HPDE6-E6E7 (cell line): ENCODE measurements at regions not wholly inside any gene's neighbourhood (a gene's known extent, or its start where the extent isn't known, plus 50 kb on each side); places are given as distances from the start of the nearest gene placed in this dataset.
"Not testable (repeated sequence)": the region's sequence is repeated elsewhere in the genome, so short reads cannot be mapped to it uniquely, and the experiment has no call there.

ENCODE experiments used
- DNase-seq: peaks from one replicate; pipeline ENCODE4 v3.0.0; 2011; ENCODE audit warnings: missing footprints; ENCODE audit errors: extremely low spot score

GRCh38 chr4:83781434-83781833, 245.5 kb downstream of the GPAT3 start:
- no peak for DNase-seq

DNA sequence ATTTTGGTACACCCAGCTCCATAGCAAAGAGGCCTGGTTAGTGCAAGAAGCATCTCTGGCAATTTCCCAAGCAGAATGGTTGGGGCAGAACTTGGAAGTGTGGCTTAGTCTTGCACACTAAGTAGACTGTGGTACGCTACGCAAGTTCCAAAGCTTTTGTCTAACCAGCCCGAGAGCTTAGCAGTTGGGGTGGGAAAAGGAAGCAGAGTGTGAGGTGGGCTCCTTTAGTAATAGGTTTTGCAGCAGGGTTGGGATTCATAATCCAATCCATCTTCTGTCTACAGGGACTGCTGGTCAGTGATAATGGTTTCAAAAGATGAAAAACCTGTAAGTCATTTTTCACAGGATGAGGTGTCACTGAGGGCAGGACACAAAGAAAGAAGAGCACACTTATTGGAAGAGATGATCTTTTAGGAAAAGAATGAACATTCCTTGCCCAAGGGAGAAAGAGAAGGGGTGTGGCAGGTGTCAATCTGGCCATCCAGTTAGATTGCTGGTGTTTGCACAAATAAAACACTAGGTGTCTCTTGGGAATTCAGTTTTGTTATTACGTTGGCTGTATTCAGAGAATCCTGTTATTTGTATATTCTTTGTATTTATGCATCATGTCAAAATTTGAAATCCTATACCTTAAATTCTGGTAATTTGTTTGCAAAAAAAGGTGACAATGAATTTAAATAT, 244.3 kb downstream of the GPAT3 start:
- peak; percentile 16 for DNase-seq

- no peak for DNase-seq
These were observed 243.5 kb downstream of the GPAT3 start for GRCh38 chr4:83779103-83780052.

DNA sequence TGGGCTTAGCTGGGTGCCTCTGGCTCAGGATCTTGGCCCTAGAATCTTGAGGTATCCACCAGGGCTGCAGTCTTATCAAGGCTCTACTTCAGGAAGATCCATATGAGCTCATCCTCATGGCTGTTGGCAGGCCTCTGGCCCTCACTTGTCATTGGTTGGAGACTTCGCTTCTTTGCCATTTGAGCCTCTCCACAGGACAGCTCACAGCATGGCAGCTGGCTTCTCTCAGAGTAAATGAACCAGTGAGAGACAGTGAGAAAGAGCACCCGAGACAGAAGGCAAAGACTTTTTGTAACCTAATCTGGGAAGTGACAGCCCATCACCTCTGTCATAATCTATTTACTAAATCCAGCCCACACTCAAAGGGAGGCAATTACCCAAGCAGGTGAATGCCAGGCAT, 236.8 kb downstream of the GPAT3 start:
- no peak for DNase-seq

DNA sequence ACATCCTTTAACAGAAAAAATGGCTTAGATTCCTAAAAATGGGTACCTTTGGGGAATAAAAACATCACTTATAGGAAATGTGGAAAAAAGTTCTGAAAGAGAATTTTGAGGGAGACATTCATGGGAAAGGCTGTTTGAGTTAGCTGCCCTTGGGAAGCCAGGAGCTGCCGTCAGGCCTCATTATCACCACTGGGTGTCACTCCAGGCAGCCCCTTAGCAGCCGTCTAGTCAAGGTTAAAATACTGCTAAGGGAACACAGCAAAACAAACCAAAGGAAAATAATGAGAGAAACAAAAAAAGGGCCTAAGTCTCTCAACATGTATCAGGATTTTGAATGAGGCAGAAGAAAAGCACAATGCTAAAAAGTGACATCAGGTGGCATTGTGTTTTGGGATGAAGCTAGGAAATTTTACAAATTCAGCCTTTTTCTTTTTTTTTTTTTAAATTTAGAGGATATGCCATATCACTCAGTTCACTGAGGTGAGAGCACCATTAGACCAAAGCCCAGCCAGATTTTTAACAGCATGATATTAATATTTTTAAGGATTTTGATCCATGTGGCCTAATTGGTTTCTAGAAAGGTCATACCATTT, 235.3 kb downstream of the GPAT3 start:
- peak; percentile 74 for DNase-seq

GRCh38 chr4:83768146-83768545, 232.2 kb downstream of the GPAT3 start:
- no peak for DNase-seq

DNA sequence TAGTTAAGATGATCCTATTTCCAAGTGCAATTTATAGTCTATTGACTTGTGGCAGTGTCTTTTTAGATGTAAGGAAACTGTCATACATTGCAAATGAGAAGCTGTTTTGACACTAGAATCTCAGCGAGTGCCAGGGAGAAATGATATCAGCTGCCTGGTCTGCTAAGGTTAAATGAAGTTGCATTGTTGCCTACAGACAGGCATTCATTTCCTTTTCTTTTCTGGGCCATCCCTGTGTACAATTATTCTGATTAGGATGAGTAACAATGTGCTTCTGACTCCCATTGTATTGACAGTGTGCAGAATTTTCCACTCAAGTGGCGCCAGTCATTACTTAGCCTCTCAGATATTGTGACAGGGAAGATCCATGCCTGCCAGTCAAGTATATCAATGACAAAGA, 231.2 kb downstream of the GPAT3 start:
- no peak for DNase-seq

- no peak for DNase-seq
These were observed 223.7 kb downstream of the GPAT3 start for GRCh38 chr4:83759611-83760010.

GRCh38 chr4:83758285-83758684, 222.4 kb downstream of the GPAT3 start:
- no peak for DNase-seq

GRCh38 chr4:83757121-83757621, 221.3 kb downstream of the GPAT3 start:
- peak; percentile 46 for DNase-seq

DNA sequence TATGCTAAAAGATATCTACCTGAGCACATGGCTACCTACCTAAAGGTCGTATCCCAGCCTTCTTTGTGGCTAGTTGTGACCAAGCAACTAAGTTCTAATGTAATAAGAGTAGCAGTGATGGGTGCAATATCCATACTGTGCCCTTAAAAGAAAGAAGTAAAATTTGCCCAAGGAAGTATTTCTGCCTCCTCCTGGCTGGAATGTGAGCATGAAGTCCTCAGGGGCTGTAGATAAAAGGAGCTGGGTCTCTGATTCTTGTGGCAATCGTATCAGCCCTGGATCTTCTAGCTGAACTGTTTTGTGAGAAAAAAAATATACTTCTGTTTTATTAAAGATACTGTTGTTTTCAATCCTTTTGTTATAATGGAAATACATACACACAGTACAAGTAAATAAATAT, 217.4 kb downstream of the GPAT3 start:
- DNase-seq, result no peak

- peak; percentile 22 for DNase-seq
These were observed 215.5 kb downstream of the GPAT3 start for GRCh38 chr4:83751336-83751949.

DNA sequence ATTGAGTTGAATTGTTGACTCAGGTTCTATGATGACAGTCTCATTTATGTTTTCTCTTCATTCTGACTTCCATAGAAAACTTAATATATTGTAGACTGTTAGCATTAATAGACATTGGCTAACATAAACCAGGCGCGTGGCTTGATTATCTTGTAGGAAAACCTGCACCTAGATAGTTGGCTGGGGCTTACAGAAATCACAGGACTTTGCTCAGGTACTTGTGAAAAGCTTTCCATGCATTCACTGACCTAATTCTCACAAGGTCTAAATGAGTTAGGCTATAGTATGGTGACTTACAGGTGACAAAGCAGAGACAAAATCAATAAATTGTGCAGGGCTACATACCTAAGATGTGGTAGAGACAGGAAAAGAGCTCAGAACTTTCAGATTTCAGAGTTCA, 212.8 kb downstream of the GPAT3 start:
- DNase-seq, result no peak

GRCh38 chr4:83738895-83739294, 203.0 kb downstream of the GPAT3 start:
- no peak for DNase-seq

GRCh38 chr4:83734576-83734975, 198.7 kb downstream of the GPAT3 start:
- no peak for DNase-seq

DNA sequence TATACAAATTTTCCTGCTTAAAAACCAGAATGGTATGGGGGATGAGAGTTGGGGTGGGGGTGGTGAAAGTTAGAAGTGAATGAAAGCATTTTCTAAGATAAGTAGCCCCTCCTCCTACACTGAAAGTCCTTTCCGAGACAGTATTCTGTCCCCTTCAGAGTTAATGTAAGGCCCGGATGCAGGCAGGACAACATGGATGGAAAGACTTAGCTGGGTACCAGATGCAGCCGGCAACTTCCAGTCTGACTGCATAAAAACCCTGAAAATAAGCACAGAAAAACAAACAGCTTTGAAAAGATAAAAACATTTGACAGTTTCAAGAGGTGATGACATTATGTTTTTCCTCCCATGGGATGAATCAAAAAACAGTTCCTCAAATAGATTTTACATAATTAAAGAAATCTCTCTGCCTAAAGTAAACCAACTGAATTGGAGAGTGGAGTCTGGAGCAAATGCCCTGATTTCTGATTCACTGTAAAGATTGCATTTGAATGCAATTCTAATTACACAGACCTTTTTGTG, 196.3 kb downstream of the GPAT3 start:
- DNase-seq, result no peak

DNA sequence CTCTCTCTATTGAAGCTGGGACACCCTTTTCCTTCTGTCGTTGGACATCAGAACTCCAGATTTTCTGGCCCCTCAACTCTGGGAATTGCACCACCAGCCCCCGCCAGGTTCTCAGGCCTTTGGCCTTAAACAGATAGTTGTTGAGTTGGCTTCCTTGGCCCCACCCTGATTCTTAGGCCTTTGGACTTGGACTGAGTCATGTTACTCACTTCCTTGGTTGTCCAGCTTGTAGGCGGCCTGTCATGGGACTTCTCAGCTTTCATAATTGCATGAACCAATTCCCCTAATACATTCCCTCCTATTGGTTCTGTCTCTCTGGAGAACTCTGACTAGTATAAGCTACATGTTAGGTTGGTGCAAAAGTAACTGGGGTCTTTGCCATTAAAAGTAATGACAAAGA, 195.7 kb downstream of the GPAT3 start:
- no peak for DNase-seq

- DNase-seq, result not testable (repeated sequence)
These were observed 195.1 kb downstream of the GPAT3 start for GRCh38 chr4:83730958-83731357.

DNA sequence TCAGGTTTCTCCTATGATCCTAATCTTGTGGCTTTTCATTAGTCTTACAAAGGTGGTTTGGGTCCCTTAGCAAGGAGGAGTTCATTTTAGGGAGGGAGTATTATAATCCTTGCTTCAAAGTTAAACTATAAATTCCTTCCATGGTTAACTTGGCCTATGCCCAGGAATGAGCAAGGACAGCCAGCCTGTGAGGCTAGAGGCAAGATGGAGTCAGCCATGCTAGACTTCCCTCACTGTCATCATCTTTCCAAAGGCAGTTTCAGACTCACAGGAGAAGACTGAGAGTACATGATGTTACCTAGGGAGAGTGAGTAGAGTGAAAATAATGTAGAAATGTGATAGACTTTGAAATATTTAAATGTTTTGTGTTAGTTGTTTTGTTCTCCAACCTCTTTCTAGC, 192.3 kb downstream of the GPAT3 start:
- no peak for DNase-seq

DNA sequence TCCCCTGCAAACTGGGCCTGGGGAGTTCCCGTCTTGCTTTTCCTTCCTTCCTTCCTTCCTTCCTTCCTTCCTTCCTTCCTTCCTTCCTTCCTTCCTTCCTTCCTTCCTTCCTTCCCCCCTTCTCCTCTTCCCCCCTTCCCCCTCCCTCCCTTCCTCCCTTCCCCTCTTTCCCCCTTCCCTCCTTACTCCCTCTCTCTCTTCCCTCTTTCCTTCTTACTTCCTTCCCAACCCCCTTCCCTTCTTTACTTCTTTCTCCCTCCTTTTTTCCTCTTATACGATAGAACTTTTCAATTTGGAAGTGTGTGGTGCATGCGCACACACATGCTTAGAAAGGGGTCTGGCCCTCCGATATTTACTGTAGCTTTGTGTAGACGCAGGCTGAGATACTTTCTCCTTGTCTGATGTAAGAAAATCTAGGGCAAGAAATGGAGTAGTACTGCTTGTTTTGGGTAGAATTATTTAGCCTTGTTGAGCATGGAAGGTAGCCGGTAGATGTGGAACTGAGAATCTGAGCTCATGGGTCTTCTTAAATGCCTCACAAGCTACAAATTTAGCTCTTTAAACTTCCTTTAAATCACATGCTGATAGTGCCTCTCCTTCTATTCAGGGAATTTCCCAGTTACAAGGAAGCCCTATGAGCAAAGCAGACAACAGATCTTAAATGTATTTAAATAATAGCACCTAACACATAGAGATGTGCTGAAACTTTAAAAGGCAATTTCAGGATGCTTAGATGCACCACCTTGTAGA, 189.6 kb downstream of the GPAT3 start:
- DNase-seq, result no peak
